GM19238 (cell line): ENCODE measurements at regions not wholly inside any gene's neighbourhood (a gene's known extent, or its start where the extent isn't known, plus 50 kb on each side); places are given as distances from the start of the nearest gene placed in this dataset.
"Not testable (repeated sequence)": the region's sequence is repeated elsewhere in the genome, so short reads cannot be mapped to it uniquely, and the experiment has no call there.

Source experiments
- DNase-seq: peaks from one replicate; pipeline ENCODE4 v3.0.0; 2011; ENCODE audit warnings: low spot score; ENCODE audit not compliant: insufficient read length

DNA sequence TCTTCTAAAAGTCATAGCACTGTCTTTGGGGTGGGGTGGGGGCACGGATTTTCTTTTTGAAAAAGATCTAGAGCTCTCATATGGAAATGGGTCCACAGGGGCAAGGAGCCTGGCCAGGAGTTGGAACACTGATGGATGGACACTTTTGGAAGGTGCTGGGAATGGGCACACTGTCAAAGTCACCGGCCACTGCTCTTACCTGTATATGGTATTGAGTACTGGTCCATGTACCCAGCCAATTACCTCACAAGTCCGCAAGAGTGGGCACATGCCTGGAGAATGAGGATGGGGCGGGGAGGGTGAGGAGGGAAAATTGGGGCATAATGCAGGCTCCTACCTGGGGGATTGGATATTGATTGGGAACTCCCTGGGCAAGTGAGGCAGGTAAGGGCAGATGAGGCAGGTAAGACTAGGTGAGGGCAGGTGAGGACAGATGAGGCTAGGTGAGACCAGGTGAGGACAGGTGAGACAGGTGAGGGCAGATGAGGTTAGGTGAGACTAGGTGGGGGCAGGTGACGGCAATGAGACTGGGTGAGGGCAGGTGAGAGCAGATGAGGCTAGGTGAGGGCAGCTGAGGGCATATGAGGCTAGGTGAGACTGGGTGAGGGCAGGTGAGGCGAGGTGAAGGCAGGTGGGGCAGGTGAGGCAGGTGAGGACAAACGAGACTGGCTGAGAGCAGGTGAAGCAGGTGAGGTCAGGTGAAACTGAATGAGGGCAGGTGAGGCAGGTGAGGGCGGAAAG lies 167.9 kb downstream of the NRN1 start:
- DNase-seq: no peak

DNA sequence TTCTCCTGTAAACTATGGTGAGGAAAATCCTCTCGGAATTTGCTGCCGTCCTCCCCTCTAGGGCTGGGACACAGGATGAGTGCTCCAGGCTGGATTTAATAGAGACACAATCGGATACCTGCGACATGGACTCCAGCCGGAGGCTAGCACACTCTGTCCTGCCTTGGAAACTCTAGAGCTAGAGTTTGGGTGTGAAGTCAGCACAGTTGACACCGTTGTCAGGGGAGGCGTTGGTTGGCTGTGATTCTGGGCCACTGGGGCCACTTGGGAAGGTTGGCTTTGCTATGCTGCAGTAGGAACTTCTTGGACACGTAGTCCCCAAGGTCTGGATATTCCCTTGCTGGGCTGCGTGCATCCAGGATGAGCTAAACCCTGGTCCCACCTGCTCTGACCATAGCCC lies 169.4 kb downstream of the NRN1 start:
- DNase-seq: no peak

DNA sequence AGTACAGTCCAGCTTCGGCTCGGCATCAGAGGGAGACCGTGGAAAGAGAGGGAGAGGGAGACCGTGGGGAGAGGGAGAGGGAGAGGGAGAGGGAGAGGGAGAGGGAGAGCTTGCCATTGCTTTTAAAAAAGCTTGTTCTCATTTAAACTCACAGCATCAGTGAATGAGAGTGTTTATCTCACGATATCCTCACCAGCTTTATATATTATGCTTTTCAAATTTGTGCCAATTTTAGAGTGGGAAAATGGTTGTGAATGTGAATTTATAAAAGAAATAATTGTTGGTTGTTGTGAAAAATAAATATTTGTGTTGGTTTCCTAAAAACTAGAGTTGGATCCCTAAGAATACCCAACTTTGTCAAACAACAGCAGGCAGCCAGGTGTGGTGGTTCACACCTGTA lies 170.1 kb downstream of the NRN1 start:
- DNase-seq: not testable (repeated sequence)

DNA sequence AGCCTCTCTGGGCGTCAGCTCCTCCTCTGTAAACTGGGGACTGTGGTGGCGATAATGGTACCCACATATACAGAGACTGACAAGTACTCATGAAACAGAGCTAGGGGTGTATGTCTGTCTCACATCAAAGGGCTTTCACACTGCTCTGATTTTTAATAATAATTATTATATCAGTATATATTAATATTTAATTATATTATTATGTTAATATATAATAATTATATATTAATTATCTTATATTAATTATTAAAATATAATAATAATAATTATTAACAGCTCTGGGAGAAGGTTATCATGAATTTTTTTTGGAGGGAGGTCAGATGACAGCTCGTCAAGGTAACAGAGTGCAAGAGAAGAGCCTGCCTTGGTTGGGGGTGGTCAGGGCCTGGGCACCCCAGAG lies 173.6 kb downstream of the NRN1 start:
- DNase-seq: no peak

DNA sequence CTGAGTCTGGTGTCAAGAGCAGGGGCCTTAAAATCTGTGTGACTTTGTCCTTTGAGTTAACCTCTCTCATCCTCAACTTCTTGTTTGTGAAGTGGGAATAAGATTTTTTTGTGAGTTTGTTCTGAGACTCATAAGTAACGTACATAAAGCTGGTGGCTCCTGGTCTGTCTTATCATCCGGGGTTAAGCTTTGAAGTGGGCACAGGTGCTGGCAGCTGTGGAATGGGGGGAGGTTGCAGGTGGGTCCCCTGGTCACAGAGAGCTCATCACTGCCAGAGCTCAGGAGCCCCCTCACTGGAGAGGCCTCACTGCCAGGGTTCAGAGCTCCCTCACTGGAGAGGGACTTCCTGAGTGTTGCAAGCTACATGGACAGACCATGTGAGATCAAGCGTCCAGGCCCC lies 174.1 kb downstream of the NRN1 start:
- no peak for DNase-seq

DNA sequence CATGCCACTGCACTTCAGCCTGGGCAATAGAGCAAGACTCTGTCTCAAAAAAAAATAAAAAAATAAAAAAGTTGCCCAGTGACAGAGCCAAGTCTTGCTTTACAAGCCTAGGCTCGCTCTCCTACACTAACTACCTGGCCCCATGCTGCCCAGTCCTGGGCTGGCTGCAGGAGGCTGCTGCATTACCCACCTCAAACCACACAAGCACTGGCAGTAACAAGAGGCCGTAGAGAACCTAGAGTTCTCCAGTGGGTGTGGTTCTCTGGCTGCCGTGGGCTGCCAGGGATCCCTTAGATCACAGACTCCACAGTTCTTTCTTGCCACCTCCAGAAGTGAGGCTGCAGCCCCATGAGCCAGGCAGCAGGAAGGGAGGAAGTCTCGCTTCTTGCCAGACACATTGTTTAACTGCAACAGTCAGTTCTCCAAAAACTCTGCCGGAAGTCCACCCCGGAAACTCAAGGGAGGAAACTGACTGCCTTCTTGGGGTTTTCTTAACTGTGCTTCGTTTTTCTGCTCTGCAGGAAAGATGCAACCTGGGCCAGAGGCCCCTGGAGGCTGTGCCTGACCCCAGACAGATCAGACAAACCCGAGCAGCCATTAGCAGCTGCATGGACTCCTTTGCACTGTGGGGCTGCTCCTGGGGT lies 175.4 kb downstream of the NRN1 start:
- peak; percentile 15 for DNase-seq

DNA sequence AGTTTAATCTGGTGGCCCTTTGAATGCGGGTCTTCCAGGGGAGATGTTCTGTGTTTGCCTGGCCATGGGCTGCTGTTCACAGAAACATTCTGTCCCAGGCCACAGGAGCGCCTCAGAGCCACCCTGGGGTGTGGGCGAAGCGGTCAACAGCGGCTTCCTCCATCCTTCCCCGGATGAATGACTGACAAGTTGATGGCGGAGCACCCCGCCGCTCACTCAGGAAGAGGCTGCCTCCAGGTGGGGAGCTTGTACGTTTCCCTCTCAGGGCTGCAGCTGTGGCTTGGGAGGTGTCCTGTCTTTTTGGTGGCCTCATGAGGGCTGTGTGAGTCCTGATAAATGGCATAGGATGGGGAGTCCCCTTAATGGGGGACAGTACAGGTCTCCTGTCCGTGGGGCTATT lies 178.4 kb downstream of the NRN1 start:
- no peak for DNase-seq

DNA sequence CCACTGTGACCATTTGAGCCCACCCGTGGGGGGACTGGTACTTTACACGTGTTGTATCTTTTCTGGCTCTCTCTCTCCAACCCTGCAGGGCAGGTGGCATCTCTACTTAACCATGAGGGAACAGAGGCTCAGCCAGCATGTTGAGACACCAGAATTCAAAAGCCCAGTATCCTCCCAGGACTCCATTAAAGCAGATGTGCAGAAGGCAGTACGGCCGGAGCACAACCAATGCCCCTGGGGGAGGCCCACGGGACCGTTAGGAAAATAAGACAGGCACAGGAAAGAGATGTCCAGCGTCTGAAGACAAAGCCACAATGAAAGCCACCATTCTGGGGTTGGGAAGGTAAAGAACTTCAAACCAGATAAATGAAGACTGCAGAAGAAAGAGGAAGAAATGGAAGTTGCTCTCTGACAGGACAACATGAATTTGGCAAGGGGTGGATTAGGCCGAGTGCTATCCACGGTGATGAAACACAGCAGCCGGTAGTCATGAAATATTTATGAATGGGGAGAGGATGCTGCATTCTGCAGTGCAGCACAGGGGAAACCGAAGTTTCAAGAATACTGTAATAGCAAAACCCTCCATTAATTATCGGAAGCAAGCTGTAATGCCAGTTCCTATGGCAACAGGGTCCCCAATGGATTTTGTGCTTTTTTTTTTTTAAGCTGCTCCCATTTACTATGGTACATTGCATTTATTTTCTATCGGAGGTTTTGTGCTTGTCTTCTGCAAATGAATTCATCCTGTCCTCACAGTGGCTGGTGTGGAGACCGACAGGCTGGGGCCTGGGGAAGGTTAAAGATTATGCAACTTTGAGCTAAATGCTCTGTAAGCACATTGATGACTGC lies 179.4 kb downstream of the NRN1 start:
- DNase-seq: no peak

DNA sequence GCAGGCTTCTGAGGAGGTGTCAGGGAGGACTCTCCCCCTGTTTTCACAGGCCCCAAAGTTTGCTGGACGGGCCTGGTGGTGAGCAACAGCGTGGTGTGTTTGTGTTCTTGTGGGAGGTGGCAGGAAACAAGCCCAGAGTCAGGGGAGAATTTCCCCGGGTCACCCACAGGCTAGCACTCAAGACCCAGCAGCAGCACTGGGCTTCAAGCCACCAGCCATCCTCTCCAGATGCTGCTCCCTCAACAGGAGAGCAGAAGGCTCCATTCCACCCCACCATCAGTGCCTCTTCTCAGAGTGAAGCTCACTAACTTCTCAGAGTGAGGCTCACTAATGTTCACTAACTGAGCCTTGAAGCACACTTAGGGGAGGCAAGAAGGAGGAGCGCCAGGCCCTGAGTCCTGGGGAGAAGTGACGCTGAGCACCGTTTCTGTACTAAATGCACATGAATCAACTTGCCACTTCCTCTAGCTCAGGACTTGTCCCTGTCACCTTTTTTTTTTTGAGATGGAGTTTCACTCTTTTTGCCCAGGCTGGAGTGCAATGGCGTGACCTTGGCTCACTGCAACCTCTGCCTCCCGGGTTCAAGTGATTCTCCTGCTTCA lies 182.2 kb downstream of the NRN1 start:
- not testable (repeated sequence) for DNase-seq
